Peyer's patch (tissue), 4 donors: ENCODE measurements at regions not wholly inside any gene's neighbourhood (a gene's known extent, or its start where the extent isn't known, plus 50 kb on each side); places are given as distances from the start of the nearest gene placed in this dataset.

Experiments used
- DNase-seq, 3 donors: peaks; one replicate each; pipeline ENCODE4 v3.0.0-alpha.2; 2017 to 2019
- H3K27ac ChIP-seq, 4 donors: fragments of 200-600 bp; sonication (generic); one replicate each; pipeline ENCODE4 v1.5.1; 2016 to 2019
- H3K27me3 ChIP-seq, 2 donors: fragments of 200-600 bp; sonication (generic); one replicate each; pipeline ENCODE4 v1.5.1; 2019
- H3K36me3 ChIP-seq, 3 donors: fragments of 200-600 bp; sonication (generic); one replicate each; pipeline ENCODE4 v1.5.1; 2016 to 2019
- H3K4me1 ChIP-seq, 4 donors: fragments of 200-600 bp; sonication (generic); one replicate each; pipeline ENCODE4 v1.5.1; 2016 to 2019
- H3K4me3 ChIP-seq, 4 donors: fragments of 200-600 bp; sonication (generic); 1 replicate in 3 of 4; 2 replicates in 1 of 4; pipeline ENCODE4 v1.5.1; 2016 to 2019; ENCODE audit warnings: mild to moderate bottlenecking in 1 of 4
- H3K9me3 ChIP-seq, 4 donors: fragments of 200-600 bp; sonication (generic); one replicate each; pipeline ENCODE4 v1.5.1; 2016 to 2019; ENCODE audit warnings: mild to moderate bottlenecking in 1 of 4
- CTCF ChIP-seq, 6 experiments: fragments of 450-650 bp in 4 of 6; fragments of 200-600 bp in 2 of 6; sonication (generic) in 1 of 6; IDR thresholded peaks; one replicate each; pipeline ENCODE4 v1.5.1; 2017 to 2019; ENCODE audit warnings: antibody characterized with exemption in 6 of 6, mild to moderate bottlenecking in 3 of 6, moderate library complexity in 1 of 6
- POLR2A ChIP-seq, 2 donors: fragments of 450-650 bp; IDR thresholded peaks; one replicate each; pipeline ENCODE4 v1.5.1; 2017; ENCODE audit warnings: antibody characterized with exemption in 2 of 2, mild to moderate bottlenecking in 2 of 2, moderate library complexity in 2 of 2

GRCh38 chr1:72846476-72847278 is 564.3 kb upstream of the NEGR1 start:
- H3K9me3 ChIP-seq: no peaks in the 10 kb centered on the region
- H3K36me3 ChIP-seq: no peaks in the 10 kb centered on the region
- no peaks in the 10 kb centered on the region for H3K27me3 ChIP-seq
- no peak overlapping the region for H3K27ac ChIP-seq
- DNase-seq: no peak
- TF ChIP-seq POLR2A (IDR thresholded peaks at IDR 0.05): no peak
- no peak for TF ChIP-seq CTCF (IDR thresholded peaks at IDR 0.05)
- no peak overlapping the region for H3K4me3 ChIP-seq
- no peaks in the 10 kb centered on the region for H3K4me1 ChIP-seq

GRCh38 chr1:72845981-72846380 is 563.6 kb upstream of the NEGR1 start:
- TF ChIP-seq CTCF (IDR thresholded peaks at IDR 0.05): no peak
- TF ChIP-seq POLR2A (IDR thresholded peaks at IDR 0.05): no peak
- no peak for DNase-seq
- H3K36me3 ChIP-seq: no peaks in the 10 kb centered on the region
- H3K4me1 ChIP-seq: no peaks in the 10 kb centered on the region
- no peak overlapping the region for H3K27ac ChIP-seq
- no peak overlapping the region for H3K4me3 ChIP-seq
- H3K27me3 ChIP-seq: no peaks in the 10 kb centered on the region
- H3K9me3 ChIP-seq: no peaks in the 10 kb centered on the region

- H3K27ac ChIP-seq: no peak overlapping the region
- no peak for DNase-seq
These were observed 563.0 kb upstream of the NEGR1 start for GRCh38 chr1:72845381-72845780.

GRCh38 chr1:72837781-72838180 is 555.4 kb upstream of the NEGR1 start:
- H3K4me1 ChIP-seq: no peaks in the 10 kb centered on the region
- H3K27ac ChIP-seq: no peak overlapping the region
- H3K4me3 ChIP-seq: no peak overlapping the region
- H3K27me3 ChIP-seq: no peaks in the 10 kb centered on the region
- H3K9me3 ChIP-seq: peaks cover 0 to 4% (median 0%) of the 10 kb centered on the region in 4 donors
- no peak for DNase-seq
- H3K36me3 ChIP-seq: no peaks in the 10 kb centered on the region
- TF ChIP-seq CTCF (IDR thresholded peaks at IDR 0.05) (no peak), POLR2A (IDR thresholded peaks at IDR 0.05) (no peak)

More at GRCh38 chr1:72845381-72845780, 563.0 kb upstream of the NEGR1 start:
- Histone ChIP-seq H3K27me3 (no peaks in the 10 kb centered on the region), H3K4me1 (no peaks in the 10 kb centered on the region), H3K36me3 (no peaks in the 10 kb centered on the region), H3K9me3 (no peaks in the 10 kb centered on the region), H3K4me3 (no peak overlapping the region)
- TF ChIP-seq CTCF (IDR thresholded peaks at IDR 0.05) (no peak), POLR2A (IDR thresholded peaks at IDR 0.05) (no peak)

GRCh38 chr1:72830606-72831390 is 548.5 kb upstream of the NEGR1 start:
- Histone ChIP-seq H3K4me1 (no peaks in the 10 kb centered on the region), H3K27ac (no peak overlapping the region), H3K4me3 (no peak overlapping the region), H3K36me3 (no peaks in the 10 kb centered on the region), H3K9me3 (peaks cover 0 to 4% (median 0%) of the 10 kb centered on the region in 4 donors), H3K27me3 (no peaks in the 10 kb centered on the region)
- no peak for DNase-seq
- TF ChIP-seq CTCF (IDR thresholded peaks at IDR 0.05) (no peak), POLR2A (IDR thresholded peaks at IDR 0.05) (no peak)
